ENCODE measurements at regions not wholly inside any gene's neighbourhood (a gene's known extent, or its start where the extent isn't known, plus 50 kb on each side); places are given as distances from the start of the nearest gene placed in this dataset.
"Not testable (repeated sequence)": the region's sequence is repeated elsewhere in the genome, so short reads cannot be mapped to it uniquely, and the experiment has no call there.

DNA sequence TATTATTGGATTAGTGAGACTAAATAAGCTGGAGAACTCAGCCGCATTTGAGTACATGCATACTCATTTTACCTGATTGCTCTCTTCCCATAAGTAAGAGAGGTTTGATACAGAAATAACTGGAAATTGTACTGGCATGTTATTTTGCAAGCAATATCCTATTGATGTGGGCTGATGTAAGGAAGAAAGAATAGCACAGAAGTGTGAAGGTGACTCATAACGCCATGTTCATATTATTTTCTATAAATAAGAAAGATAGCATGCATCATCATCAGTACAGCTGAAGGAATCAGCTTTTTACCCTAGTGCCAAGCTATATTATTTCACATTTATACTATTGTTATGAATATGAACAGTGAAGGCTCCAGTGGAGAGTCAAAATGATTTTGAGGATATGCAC is 138.3 kb upstream of the FAM47A start:
- DNase-seq = no peak
- ATAC-seq = no peak

GRCh38 chrX:34238896-34239295 is 106.8 kb upstream of the FAM47A start:
- no peak for DNase-seq
- ATAC-seq = no peak

DNA sequence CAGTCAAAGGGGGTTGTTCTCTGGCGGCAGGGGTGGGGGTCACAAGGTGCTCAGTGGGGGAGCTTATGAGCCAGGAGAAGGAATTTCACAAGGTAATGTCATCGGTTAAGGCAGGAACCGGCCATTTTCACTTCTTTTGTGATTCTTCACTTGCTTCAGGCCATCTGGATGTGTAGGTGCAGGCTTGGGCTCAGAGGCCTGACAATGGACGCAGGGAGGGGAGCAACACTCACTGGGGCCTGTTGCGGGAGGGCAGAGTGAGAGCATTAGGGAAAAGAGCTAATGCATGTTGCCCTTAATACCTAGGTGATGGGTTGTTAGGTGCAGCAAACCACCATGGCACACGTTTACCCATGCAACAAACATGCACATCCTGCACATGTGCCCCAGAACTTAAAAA is 98.0 kb upstream of the FAM47A start:
- DNase-seq, ATAC-seq: not testable (repeated sequence)

DNA sequence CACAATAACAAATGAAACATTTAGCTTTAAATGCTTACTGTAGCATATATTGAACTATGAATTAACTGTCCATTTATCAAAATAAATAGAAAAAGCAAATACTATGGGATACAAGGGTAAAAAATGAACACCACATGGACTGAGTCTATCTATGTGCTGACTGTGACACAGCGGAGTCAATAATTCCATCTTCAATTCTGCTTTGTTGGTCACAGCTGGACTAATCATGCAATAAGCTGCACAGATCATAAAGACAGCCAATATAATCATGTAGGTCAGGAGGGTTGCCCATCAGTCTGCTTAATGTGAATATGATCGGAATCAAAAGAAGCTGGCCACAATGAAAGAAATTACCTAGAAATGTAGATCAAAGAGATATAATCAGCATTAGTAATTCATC is 95.7 kb upstream of the FAM47A start:
- no peak for ATAC-seq
- no peak for DNase-seq

DNA sequence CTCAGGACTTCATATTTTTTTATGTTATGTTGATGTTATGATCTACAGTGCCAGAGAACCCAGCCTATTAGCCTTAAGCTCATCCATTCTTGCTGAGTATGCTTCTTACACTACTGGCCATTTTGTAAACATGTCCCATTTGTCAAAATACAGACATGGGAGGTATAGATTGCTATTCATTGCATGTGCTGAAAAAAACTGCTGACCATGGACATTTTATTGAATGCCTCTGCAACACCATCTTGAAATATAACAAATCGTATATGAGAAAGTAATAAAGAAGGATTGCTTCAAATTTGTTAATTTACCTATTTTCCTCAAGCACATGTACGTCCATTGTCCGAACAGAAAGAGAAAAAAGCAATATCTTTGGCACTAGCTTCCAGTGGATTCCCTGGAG is 91.5 kb upstream of the FAM47A start:
- no peak for ATAC-seq
- DNase-seq = no peak

GRCh38 chrX:34218063-34218462 is 85.9 kb upstream of the FAM47A start:
- ATAC-seq (no peak), DNase-seq (no peak)

DNA sequence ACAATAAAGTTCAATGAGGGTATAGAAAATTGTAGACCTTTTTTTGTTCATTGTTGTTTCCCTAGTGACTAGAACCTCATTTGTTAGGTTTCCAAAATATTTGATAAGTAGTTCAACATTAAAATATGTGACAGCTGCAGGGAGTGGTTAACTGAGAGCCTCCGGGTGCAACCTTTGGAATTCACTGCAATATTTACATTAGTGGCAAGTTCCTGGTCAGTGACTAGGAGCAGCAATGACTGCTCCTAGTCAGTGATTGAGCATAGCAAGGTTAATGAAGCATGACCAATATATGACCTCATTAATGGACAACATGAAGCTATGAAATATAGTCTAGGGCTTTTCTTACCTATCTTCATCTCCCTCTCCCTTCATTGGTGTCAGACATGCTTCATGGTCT is 65.8 kb upstream of the FAM47A start:
- ATAC-seq = no peak
- DNase-seq = no peak
